LoVo (cell line): ENCODE measurements at regions not wholly inside any gene's neighbourhood (a gene's known extent, or its start where the extent isn't known, plus 50 kb on each side); places are given as distances from the start of the nearest gene placed in this dataset.

Experiments used
- DNase-seq: peaks from one replicate; pipeline ENCODE4 v3.0.0-alpha.2; 2016; ENCODE audit warnings: low spot score

- DNase-seq, result no peak
Observed at GRCh38 chr12:32047357-32048212, 59.1 kb upstream of the BICD1 start.

GRCh38 chr12:32048791-32049190 is 57.9 kb upstream of the BICD1 start:
- no peak for DNase-seq

GRCh38 chr12:32049956-32050355 is 56.7 kb upstream of the BICD1 start:
- DNase-seq, result no peak

- peak; percentile 41 for DNase-seq
Observed at GRCh38 chr12:32051511-32052211, 55.0 kb upstream of the BICD1 start.

GRCh38 chr12:32052212-32052713 is 54.4 kb upstream of the BICD1 start:
- no peak for DNase-seq

- no peak for DNase-seq
Observed at GRCh38 chr12:32053881-32054624, 52.6 kb upstream of the BICD1 start.
